GM23338 (cell line): ENCODE measurements at regions not wholly inside any gene's neighbourhood (a gene's known extent, or its start where the extent isn't known, plus 50 kb on each side); places are given as distances from the start of the nearest gene placed in this dataset.

Experiments used
- CTCF ChIP-seq, 2 experiments: fragments of 200-600 bp in 1 of 2; sonication (generic) in 1 of 2; conservative IDR thresholded peaks; 2 replicates each; pipeline versions ENCODE4 v1.5.1 to v1.6.1; 2016 to 2017; ENCODE audit warnings: antibody characterized with exemption in 2 of 2, low read depth in 2 of 2, mild to moderate bottlenecking in 2 of 2, moderate library complexity in 1 of 2
- REST ChIP-seq: IDR thresholded peaks from one replicate; pipeline ENCODE4 v1.6.1; 2018; ENCODE audit warnings: antibody characterized with exemption; ENCODE audit not compliant: unreplicated experiment
- ZNF114 ChIP-seq: fragments of 250-450 bp; sonication (Bioruptor Pico); IDR thresholded peaks from 2 replicates; pipeline ENCODE4 v1.5.0; 2020; ENCODE audit warnings: mild to moderate bottlenecking, moderate library complexity
- ZNF462 ChIP-seq: fragments of 250-450 bp; sonication (Bioruptor Pico); IDR thresholded peaks from 2 replicates; pipeline ENCODE4 v1.5.0; 2020; ENCODE audit warnings: mild to moderate bottlenecking, moderate library complexity

GRCh38 chr3:152146461-152146860, 122.3 kb upstream of the MBNL1 start (continued):
- no peak for TF ChIP-seq REST
- no peak for TF ChIP-seq ZNF462 (CRISPR knock-in tag)
- TF ChIP-seq CTCF (conservative IDR thresholded peaks at IDR 0.05; ENCODE audit: low read depth in 2 of 2) = no peak
- no peak for TF ChIP-seq ZNF114 (CRISPR knock-in tag)
